GM21723 (cell line): ENCODE measurements at regions not wholly inside any gene's neighbourhood (a gene's known extent, or its start where the extent isn't known, plus 50 kb on each side); places are given as distances from the start of the nearest gene placed in this dataset.

Source experiments
- ATAC-seq: cut with Tn5 transposase; IDR thresholded peaks from one replicate; pipeline ENCODE4 v1.9.1; 2021; ENCODE audit warnings: mild to moderate bottlenecking, moderate library complexity; ENCODE audit not compliant: unreplicated experiment

- ATAC-seq, result no peak
These were observed 303.0 kb upstream of the E2F7 start for GRCh38 chr12:77368379-77368778.

- no peak for ATAC-seq
These were observed 301.2 kb upstream of the E2F7 start for GRCh38 chr12:77366616-77367015.

- no peak for ATAC-seq
These were observed 299.0 kb upstream of the E2F7 start for GRCh38 chr12:77364400-77364799.

GRCh38 chr12:77362509-77363210 is 297.3 kb upstream of the E2F7 start:
- ATAC-seq, result no peak

GRCh38 chr12:77357655-77358054 is 292.3 kb upstream of the E2F7 start:
- ATAC-seq, result no peak

GRCh38 chr12:77354766-77355362 is 289.5 kb upstream of the E2F7 start:
- no peak for ATAC-seq

- no peak for ATAC-seq
These were observed 287.6 kb upstream of the E2F7 start for GRCh38 chr12:77352946-77353345.

- ATAC-seq, result no peak
These were observed 286.5 kb upstream of the E2F7 start for GRCh38 chr12:77351860-77352259.

GRCh38 chr12:77349689-77350370 is 284.5 kb upstream of the E2F7 start:
- no peak for ATAC-seq

GRCh38 chr12:77347017-77347416 is 281.6 kb upstream of the E2F7 start:
- ATAC-seq, result no peak

- ATAC-seq, result no peak
These were observed 280.0 kb upstream of the E2F7 start for GRCh38 chr12:77345336-77345735.

- ATAC-seq, result no peak
These were observed 279.3 kb upstream of the E2F7 start for GRCh38 chr12:77344651-77345050.

GRCh38 chr12:77343291-77343690 is 277.9 kb upstream of the E2F7 start:
- ATAC-seq, result no peak

- no peak for ATAC-seq
These were observed 276.9 kb upstream of the E2F7 start for GRCh38 chr12:77342253-77342652.

- no peak for ATAC-seq
These were observed 274.2 kb upstream of the E2F7 start for GRCh38 chr12:77339610-77340009.

- no peak for ATAC-seq
These were observed 272.0 kb upstream of the E2F7 start for GRCh38 chr12:77337362-77337761.

GRCh38 chr12:77334806-77335205 is 269.4 kb upstream of the E2F7 start:
- ATAC-seq, result no peak

- ATAC-seq, result no peak
These were observed 263.0 kb upstream of the E2F7 start for GRCh38 chr12:77328326-77328725.

GRCh38 chr12:77325511-77326236 is 260.3 kb upstream of the E2F7 start:
- no peak for ATAC-seq

GRCh38 chr12:77324763-77325468 is 259.5 kb upstream of the E2F7 start:
- peak; percentile 93 for ATAC-seq

- ATAC-seq, result no peak
These were observed 259.0 kb upstream of the E2F7 start for GRCh38 chr12:77324416-77324762.
